Thyroid gland (tissue), 4 donors: ENCODE measurements at regions not wholly inside any gene's neighbourhood (a gene's known extent, or its start where the extent isn't known, plus 50 kb on each side); places are given as distances from the start of the nearest gene placed in this dataset.
A peak's percentile ranks its signal among the peaks of the same experiment; 100 is the strongest.

Experiments
- POLR2A ChIP-seq, 2 donors: fragments of 450-650 bp; IDR thresholded peaks; one replicate each; pipeline ENCODE4 v1.6.1; 2017; ENCODE audit warnings: antibody characterized with exemption in 2 of 2, mild to moderate bottlenecking in 2 of 2, moderate library complexity in 1 of 2
- TF ChIP-seq, protein P1 (sequence below), 6 experiments: fragments of 200-600 bp in 3 of 6; fragments of 450-650 bp in 3 of 6; sonication (generic) in 3 of 6; IDR thresholded peaks; one replicate each; pipeline ENCODE4 v1.5.1; 2016 to 2019; ENCODE audit warnings: antibody characterized with exemption in 6 of 6, mild to moderate bottlenecking in 2 of 6, inconsistent platforms in 1 of 6, moderate library complexity in 1 of 6

DNA sequence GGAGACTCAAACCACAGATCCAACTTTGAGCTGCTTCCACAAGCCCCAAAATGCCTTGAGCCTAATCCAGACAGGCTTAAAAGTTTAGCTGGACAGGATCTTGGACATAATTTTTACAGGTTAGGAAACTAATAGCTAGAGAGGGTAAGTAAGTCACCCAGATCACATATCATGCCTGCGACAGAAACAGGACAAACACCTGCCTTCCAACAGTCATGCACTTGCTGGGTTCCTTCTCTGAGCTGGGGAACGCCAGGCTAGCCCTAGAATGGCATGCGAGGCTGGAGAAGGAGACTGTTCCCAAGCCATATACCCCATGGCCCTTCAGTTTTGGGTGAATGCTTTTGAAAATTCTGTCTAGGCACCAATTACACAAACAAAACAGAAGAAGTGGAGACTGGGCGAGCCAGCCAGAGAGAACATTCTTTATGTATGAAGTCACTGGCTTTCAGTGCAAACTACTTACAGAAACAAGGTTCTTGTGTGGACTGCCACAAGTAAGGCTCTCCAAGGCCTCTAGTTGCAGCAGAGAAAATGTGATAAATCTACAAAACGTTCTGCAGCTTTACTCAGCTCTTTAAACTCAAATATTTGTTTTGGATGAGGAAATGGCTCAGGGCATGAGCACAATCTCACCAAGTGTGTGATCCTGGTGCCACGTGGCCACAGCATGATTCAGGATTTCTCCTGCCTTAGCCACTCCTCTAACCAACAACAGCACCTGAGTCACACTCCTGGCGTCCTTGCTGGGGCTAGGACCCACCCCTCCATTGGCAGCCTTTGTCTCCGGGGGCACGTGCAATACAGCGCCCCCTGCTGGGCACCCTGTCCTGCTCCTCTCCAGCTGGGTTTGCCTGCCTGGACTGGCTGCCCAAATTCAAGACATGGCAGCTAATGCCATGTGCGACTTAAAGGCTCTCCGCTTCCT, 73.4 kb upstream of the UBL3 start:
- TF ChIP-seq, protein P1, sequence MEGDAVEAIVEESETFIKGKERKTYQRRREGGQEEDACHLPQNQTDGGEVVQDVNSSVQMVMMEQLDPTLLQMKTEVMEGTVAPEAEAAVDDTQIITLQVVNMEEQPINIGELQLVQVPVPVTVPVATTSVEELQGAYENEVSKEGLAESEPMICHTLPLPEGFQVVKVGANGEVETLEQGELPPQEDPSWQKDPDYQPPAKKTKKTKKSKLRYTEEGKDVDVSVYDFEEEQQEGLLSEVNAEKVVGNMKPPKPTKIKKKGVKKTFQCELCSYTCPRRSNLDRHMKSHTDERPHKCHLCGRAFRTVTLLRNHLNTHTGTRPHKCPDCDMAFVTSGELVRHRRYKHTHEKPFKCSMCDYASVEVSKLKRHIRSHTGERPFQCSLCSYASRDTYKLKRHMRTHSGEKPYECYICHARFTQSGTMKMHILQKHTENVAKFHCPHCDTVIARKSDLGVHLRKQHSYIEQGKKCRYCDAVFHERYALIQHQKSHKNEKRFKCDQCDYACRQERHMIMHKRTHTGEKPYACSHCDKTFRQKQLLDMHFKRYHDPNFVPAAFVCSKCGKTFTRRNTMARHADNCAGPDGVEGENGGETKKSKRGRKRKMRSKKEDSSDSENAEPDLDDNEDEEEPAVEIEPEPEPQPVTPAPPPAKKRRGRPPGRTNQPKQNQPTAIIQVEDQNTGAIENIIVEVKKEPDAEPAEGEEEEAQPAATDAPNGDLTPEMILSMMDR (IDR thresholded peaks at IDR 0.05), result peak; percentile 54 to 89 (median 80)
- peak in 1 of 2 donors; percentile 50 for TF ChIP-seq POLR2A (IDR thresholded peaks at IDR 0.05)
